HG03521 (cell line): ENCODE measurements at regions not wholly inside any gene's neighbourhood (a gene's known extent, or its start where the extent isn't known, plus 50 kb on each side); places are given as distances from the start of the nearest gene placed in this dataset.
"Not testable (repeated sequence)": the region's sequence is repeated elsewhere in the genome, so short reads cannot be mapped to it uniquely, and the experiment has no call there.

Source experiments
- ATAC-seq: cut with Tn5 transposase; IDR thresholded peaks from one replicate; pipeline ENCODE4 v1.9.1; 2021; ENCODE audit warnings: mild to moderate bottlenecking, moderate library complexity; ENCODE audit not compliant: unreplicated experiment

DNA sequence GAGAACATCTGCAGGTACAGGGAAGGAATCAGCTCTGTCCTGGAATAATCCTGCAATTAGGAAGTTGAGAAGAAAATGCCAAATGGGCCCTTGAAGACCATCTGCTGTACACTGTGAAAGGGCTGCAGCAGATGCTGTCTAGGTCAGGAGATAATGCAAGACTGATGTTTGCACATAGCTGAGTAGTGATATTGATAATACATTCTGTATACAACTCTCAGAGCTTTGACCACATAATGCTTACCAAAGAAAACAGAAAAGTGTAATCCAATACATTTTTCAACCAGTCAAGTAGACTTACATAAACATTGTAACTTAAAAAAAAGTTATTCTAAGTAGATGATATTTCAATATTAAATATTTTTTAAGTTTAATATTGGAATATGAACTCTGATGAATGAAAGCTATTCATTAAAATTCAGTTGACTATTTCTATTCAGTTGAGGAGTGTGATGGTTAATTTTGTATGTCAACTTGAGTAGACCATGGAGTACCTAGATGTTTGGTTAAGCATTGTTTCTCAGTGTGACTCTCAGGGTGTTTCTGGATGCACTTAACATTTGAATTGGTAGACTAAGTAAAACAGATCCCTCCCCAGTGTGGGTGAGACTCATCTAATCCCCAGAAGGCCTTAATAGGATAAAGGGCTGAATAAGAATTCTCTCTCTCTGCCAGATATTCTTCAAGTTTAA, 380.1 kb upstream of the PRR16 start:
- ATAC-seq = no peak

- no peak for ATAC-seq
These were observed 379.6 kb upstream of the PRR16 start for GRCh38 chr5:120084543-120084870.

- ATAC-seq = no peak
These were observed 378.0 kb upstream of the PRR16 start for GRCh38 chr5:120086081-120086480.

DNA sequence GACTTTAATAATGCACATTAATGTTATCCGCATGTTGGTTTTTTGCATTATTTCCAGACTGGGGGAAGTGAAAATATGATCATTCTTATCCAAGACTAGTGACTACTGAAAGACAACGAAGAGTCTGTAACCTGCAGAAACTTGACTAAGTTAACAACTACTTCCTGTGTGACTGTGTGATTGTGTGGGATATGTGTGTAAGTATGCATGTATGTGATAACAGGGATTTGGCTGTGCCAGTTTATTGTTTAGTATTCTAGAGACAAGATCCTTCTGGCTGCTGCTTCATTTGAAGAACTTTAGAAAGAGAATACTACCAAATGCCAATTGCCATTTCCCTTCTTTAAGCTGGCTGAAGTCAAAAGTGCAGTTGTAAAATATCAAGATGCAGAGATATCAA, 375.7 kb upstream of the PRR16 start:
- no peak for ATAC-seq

DNA sequence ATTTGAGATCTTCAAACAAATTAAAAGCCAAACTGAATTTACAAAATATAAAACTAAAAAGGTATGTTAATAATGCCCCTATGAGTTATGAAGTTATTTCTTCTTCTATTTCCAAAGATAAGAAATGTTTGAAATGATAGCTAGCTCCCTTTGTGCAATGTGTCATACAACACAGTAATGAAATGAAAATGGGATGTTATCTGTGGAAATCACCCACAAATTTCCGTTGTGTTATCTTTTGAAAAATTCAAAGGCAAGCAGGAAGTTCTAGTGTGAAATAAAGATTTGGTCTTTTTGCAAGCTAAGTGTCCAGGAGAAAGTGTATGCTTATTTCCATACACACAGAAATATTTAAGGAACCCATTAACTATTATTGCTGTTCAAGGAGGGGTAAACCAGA, 375.3 kb upstream of the PRR16 start:
- ATAC-seq = no peak

- ATAC-seq = no peak
These were observed 372.6 kb upstream of the PRR16 start for GRCh38 chr5:120091376-120091948.

GRCh38 chr5:120092649-120093048, 371.5 kb upstream of the PRR16 start:
- ATAC-seq = no peak

- no peak for ATAC-seq
These were observed 370.9 kb upstream of the PRR16 start for GRCh38 chr5:120093178-120093577.

DNA sequence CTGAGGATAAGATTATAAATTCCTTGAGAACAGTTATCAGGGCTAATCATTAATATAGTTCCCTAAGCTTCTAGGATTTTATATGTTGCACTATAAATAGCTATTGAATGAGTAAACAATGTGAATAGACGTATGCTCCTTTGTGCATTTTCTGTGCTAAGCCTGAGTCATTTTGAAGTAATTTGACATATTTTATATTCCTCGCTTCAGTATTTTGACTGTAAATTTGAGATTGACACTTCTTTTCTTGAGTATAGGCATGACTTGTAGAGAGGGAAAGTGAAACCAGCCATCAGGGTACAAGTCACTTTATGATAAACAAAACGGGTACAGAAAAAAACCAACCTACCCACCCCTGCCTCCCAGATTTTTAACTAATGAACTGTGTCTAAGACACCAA, 367.7 kb upstream of the PRR16 start:
- peak; percentile 57 for ATAC-seq

DNA sequence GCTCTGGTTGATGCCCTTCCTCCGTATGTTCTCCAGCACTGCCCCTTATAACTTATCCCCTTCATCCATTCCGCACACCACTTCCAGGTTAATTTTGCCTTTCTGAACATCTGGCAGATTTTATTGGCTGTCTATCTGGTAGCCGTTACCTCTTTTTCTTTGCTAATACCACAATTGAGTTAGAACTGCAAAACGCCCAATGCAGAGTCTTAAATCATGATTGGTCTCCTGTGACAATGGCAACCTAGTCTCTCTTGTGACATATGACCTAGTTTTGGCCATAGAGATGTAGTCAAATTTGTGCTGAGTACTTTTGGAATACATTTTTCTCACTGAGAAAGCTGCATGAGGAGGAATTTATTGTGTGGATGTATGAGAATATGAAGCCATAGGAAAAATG, 365.7 kb upstream of the PRR16 start:
- ATAC-seq = no peak

DNA sequence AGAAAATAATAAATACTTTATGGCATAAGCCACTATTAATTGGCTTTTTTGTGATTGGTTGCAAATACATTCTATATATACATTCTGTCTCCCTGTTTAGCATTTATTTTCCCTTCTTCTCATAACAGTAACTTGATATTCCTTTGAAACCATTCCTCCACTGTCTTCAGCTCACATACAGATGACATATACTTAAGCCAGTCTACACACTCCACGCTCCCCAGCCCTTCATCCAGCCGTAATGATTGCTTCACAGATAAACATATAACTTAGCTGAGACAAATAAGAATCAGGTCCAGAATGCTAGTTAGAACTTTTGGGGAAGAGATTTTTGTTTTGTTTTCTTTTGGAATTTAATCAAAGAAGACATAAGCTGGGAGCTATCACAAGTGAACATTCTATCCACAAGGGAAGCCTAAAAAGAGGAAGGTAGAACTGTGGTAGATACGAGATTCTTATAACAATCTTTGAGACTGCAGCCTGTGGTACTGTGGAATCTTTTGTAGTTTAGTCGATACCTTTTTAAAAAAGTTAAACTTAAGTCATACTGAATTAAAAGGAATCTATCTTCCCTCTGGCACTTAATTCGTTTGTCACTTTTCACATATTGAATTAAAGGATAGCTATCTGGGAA, 365.1 kb upstream of the PRR16 start:
- ATAC-seq = no peak

- no peak for ATAC-seq
These were observed 362.3 kb upstream of the PRR16 start for GRCh38 chr5:120101771-120102170.

DNA sequence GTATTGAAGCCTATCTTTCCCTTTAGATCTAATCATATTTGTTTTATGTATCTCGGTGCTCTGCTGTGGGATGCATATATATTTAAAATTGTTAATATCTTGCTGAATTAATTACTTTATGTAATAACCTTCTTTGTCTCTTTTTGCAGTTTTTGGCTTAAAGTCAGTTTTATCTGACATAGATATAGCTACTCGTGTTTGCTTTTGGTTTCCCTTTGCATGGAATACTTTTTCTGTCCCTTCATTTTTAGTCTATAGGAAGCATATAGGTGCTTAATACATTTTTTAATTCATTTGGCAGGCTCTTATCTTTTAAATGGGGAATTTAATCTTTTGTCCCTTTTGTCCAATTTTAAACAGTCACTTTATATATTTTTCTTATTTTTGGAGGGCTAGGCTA, 360.6 kb upstream of the PRR16 start:
- ATAC-seq = no peak

- ATAC-seq = no peak
These were observed 357.1 kb upstream of the PRR16 start for GRCh38 chr5:120106912-120107525.

DNA sequence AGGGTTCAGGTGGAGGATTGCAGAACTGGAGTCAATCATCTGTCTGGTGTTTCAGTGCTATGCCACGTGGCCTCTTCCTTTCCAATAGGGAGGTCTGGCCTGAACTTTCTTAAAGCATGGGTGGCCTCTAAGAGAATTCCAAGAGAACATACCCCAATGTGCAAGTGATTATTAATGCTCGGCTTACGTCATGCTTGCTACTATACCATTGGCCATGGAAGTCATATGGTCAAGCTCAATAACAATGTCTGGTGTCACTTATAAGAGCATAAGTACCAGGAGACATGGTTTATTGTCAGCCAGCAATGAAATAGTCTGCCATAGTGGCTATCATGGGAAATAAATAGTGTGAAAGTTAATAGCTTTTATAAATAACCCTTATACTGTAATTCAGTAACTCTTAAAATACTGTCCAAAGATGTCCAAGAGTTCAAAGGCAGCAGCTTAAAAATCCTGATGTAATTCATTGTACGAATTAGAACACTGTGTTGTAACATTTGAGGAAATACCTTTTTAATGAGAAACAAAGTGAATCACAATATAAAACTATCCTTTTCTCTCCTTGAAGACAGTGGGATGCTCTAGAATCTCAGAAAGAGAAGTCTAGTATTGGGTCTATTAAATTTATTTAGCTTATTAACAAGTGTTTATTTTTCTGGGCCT, 355.4 kb upstream of the PRR16 start:
- no peak for ATAC-seq

DNA sequence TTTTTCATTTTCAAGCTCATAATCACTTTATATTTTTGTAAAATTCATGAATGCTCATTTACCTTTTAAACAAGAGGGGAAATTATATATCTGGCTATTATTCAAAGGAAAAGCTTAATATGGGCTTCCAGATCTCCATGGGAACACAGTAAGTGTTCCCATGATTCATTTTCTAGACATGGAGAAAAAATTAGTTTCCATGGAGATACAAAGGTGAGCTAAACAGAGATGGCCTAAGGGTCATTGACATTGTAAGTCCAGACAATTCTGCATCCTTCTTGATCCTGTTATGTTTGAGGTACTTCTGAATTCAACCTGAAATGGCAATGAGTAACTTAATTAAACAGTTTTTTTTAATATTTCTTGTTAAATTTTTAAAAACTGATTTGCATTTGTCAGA, 341.4 kb upstream of the PRR16 start:
- ATAC-seq = no peak

DNA sequence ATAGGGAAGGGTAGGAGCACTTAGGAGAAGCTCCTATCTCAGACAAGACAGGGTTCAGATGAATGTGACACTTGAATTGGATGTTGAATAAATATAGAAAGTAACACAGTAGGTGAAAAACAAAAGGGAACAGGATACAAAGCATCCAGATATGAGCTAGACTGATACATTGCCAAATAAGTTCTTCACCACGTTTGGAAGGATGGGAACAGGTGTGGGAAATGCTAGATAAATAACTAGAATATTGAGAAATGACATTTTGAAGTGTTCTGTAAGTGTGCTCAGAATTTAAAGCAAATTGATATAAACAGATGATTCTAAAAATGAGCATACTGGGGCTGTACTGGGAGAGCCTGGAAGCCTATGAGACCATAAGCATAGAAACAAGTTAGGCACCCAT, 340.1 kb upstream of the PRR16 start:
- ATAC-seq = no peak

DNA sequence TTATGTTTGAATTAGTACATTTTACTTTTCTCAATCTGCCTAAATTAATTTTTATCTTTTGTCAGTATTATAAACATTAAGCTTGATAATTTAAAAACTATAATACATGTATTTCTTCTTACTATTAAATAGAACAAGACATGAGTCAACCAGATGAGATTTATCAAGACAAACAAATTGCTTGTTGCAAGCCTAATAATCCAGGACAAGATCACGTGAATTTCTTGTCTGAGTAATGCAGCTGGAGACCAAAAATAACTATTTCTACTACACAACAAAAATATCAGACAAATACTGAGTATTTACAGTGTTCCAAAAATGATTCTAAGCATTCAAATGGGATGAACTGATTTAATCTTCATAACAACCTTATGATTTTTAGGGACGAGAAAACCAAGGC, 339.1 kb upstream of the PRR16 start:
- no peak for ATAC-seq

DNA sequence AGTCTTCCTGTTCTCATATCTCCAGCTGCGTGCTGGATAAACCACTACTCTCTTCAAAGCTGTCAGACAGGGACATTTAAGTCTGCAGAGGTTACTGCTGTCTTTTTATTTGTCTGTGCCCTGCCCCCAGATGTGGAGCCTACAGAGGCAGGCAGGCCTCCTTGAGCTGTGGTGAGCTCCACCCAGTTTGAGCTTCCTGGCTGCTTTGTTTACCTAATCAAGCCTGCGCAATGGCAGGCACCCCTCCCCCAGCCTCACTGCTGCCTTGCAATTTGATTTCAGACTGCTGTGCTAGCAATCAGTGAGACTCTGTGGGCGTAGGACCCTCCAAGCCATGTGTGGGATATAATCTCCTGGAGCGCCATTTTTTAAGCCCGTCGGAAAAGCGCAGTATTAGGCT, 331.8 kb upstream of the PRR16 start:
- not testable (repeated sequence) for ATAC-seq

DNA sequence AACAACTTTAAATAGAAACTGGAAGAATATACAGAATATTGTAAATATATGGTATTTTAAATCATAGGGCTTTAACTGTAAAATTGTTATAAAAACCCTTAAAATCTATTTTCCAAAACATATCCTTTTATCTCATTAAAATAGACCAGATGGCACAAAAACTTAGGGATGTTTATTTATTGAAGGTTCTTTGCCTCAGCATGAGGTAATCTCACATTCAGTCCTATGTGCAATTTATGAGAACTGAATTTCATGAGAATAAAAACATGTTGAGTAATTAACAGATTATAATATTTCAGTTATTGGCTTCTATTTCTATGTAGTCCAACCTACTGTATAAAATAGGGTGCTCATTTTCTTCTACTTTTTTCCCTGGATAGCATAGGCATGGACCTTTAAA, 329.2 kb upstream of the PRR16 start:
- no peak for ATAC-seq

- no peak for ATAC-seq
These were observed 326.5 kb upstream of the PRR16 start for GRCh38 chr5:120137582-120137981.

GRCh38 chr5:120139039-120139438, 325.1 kb upstream of the PRR16 start:
- no peak for ATAC-seq
